CD4-positive, CD25-positive, alpha-beta regulatory T cell (primary cell): ENCODE measurements at regions not wholly inside any gene's neighbourhood (a gene's known extent, or its start where the extent isn't known, plus 50 kb on each side); places are given as distances from the start of the nearest gene placed in this dataset.

Experiments used
- ATAC-seq, 2 donors: fragments of 150-1000 bp; cut with Tn5 transposase; one replicate each; pipeline ENCODE4 v1.10.0; 2021; ENCODE audit warnings: low read depth in 2 of 2, moderate number of reproducible peaks in 2 of 2, moderate library complexity in 1 of 2
- DNase-seq, 3 donors: peaks; one replicate each; pipeline versions ENCODE4 v3.0.0 to v3.0.0-alpha.2; 2012 to 2022; ENCODE audit warnings: mixed read lengths in 1 of 3
- H3K27ac ChIP-seq: one replicate; pipeline ENCODE4 v1.7.0; 2013; ENCODE audit warnings: mild to moderate bottlenecking, low read length; ENCODE audit not compliant: insufficient read depth, poor library complexity, severe bottlenecking
- H3K27me3 ChIP-seq: one replicate; pipeline ENCODE4 v1.7.0; 2013; ENCODE audit warnings: low read length; ENCODE audit not compliant: control insufficient read depth, insufficient read depth
- H3K36me3 ChIP-seq: one replicate; pipeline ENCODE4 v1.7.0; 2013; ENCODE audit warnings: mild to moderate bottlenecking, low read length, moderate library complexity; ENCODE audit not compliant: control insufficient read depth, insufficient read depth
- H3K4me1 ChIP-seq: 2 replicates; pipeline ENCODE4 v1.7.0; 2013; ENCODE audit warnings: mild to moderate bottlenecking, low read length; ENCODE audit not compliant: insufficient read depth, control insufficient read depth, poor library complexity, severe bottlenecking
- H3K4me3 ChIP-seq: one replicate; pipeline ENCODE4 v1.7.0; 2013; ENCODE audit warnings: low read depth, mild to moderate bottlenecking, low read length, moderate library complexity
- H3K9me3 ChIP-seq, 2 experiments: 1 replicate in 1 of 2; 2 replicates in 1 of 2; pipeline ENCODE4 v1.7.0; 2013; ENCODE audit warnings: low read length in 2 of 2, mild to moderate bottlenecking in 1 of 2, moderate library complexity in 1 of 2; ENCODE audit not compliant: control insufficient read depth in 2 of 2
- H3K27ac Mint-ChIP-seq, 3 donors: one replicate each; pipeline ENCODE4 v1.8.0; 2020 to 2022; ENCODE audit warnings: mild to moderate bottlenecking in 3 of 3, mixed read lengths in 3 of 3, moderate library complexity in 2 of 3
- H3K27me3 Mint-ChIP-seq: one replicate; pipeline ENCODE4 v1.8.0; 2022; ENCODE audit warnings: mild to moderate bottlenecking, mixed read lengths
- H3K36me3 Mint-ChIP-seq: one replicate; pipeline ENCODE4 v1.8.0; 2020; ENCODE audit warnings: mixed read lengths
- H3K4me1 Mint-ChIP-seq, 4 donors: one replicate each; pipeline ENCODE4 v1.8.0; 2020 to 2022; ENCODE audit warnings: mixed read lengths in 4 of 4, mild to moderate bottlenecking in 1 of 4
- H3K4me3 Mint-ChIP-seq, 4 donors: one replicate each; pipeline ENCODE4 v1.8.0; 2020 to 2022; ENCODE audit warnings: mild to moderate bottlenecking in 4 of 4, mixed read lengths in 4 of 4, moderate library complexity in 3 of 4
- H3K9me3 Mint-ChIP-seq, 7 donors: one replicate each; pipeline ENCODE4 v1.8.0; 2020 to 2022; ENCODE audit warnings: mixed read lengths in 7 of 7, mild to moderate bottlenecking in 3 of 7, moderate library complexity in 2 of 7

DNA sequence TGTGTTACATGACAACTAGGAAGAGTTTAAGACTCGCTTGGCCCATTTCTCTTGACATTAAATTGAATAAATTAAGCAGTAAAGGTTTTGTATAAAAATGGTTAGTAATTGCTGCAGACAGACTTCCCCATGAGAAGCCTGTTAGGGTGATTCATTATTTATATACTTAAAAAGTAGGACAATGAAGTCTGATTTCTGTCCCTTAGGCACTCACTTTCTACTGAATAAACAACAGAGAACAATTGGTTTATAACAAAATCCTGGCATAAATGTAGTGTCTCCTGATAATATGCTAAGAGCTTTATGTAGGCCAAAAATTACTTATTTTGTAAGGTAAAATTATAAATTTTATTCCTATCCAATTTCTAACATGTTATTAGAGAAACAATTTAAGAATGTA is 2138.5 kb upstream of the PCDH20 start:
- Mint-ChIP-seq H3K36me3 (no peaks in the 10 kb centered on the region), H3K4me1 (no peaks in the 10 kb centered on the region), H3K27ac (no peak overlapping the region), H3K9me3 (peaks cover 0 to 13% (median 3%) of the 10 kb centered on the region in 7 donors), H3K27me3 (no peaks in the 10 kb centered on the region), H3K4me3 (no peak overlapping the region)
- H3K27me3 ChIP-seq: no peaks in the 10 kb centered on the region
- DNase-seq (no peak), ATAC-seq (no peak)
- H3K36me3 ChIP-seq: no peaks in the 10 kb centered on the region
- H3K27ac ChIP-seq: no peak overlapping the region
- no peaks in the 10 kb centered on the region for H3K4me1 ChIP-seq
- H3K4me3 ChIP-seq: no peak overlapping the region
- H3K9me3 ChIP-seq: peaks cover 0 to 7% of the 10 kb centered on the region in 2 experiments

DNA sequence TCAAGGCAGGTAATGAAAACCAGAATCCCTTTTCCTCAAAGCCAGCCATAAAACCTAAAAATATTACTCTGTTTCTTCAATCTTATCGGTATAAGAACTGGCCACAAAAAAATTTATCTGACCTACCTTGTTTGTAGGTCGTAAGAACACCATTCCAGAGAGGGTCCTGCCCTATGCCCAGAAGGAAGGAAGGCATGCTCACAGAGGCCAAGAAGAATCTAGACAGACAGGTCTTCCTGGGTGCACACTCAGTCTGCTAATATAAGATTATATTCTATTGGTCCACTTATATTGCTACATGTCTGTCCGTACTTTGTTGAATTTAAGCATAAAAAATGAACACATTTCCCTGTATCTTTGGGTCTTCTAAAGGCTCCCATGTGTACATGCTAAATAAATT is 2136.1 kb upstream of the PCDH20 start:
- Mint-ChIP-seq H3K4me3 (no peak overlapping the region), H3K27ac (no peak overlapping the region), H3K36me3 (no peaks in the 10 kb centered on the region), H3K9me3 (peaks cover 0 to 8% (median 2%) of the 10 kb centered on the region in 7 donors), H3K4me1 (no peaks in the 10 kb centered on the region), H3K27me3 (no peaks in the 10 kb centered on the region)
- H3K27me3 ChIP-seq: no peaks in the 10 kb centered on the region
- DNase-seq (no peak), ATAC-seq (no peak)
- peaks cover 0 to 1% of the 10 kb centered on the region in 2 experiments for H3K9me3 ChIP-seq
- H3K4me1 ChIP-seq: no peaks in the 10 kb centered on the region
- H3K36me3 ChIP-seq: no peaks in the 10 kb centered on the region
- no peak overlapping the region for H3K27ac ChIP-seq
- H3K4me3 ChIP-seq: no peak overlapping the region

DNA sequence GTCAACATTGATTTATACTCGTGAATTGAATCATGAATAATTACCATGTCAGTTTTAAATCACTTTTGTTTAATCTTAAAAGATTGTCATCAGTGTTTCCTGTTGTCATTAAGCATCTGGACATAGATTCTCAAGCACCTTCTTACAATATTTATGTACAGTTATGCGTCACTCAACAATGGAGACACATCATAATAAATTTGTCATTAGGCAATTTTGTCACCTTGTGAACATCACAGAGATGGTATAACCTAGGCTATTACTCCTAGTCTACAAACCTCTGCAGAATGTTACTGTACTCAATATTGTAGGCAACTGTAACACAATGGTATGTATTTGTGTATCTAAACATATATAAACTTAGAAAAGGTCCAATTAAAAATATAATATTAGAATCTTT is 2130.9 kb upstream of the PCDH20 start:
- Histone ChIP-seq H3K4me3 (no peak overlapping the region), H3K9me3 (no peaks in the 10 kb centered on the region), H3K4me1 (no peaks in the 10 kb centered on the region), H3K27me3 (no peaks in the 10 kb centered on the region), H3K36me3 (no peaks in the 10 kb centered on the region), H3K27ac (no peak overlapping the region)
- no peaks in the 10 kb centered on the region for H3K27me3 Mint-ChIP-seq
- no peaks in the 10 kb centered on the region for H3K4me1 Mint-ChIP-seq
- no peak overlapping the region for H3K27ac Mint-ChIP-seq
- H3K4me3 Mint-ChIP-seq: no peak overlapping the region
- ATAC-seq: no peak
- no peak for DNase-seq
- H3K36me3 Mint-ChIP-seq: no peaks in the 10 kb centered on the region
- peaks cover 0 to 7% (median 2%) of the 10 kb centered on the region in 7 donors for H3K9me3 Mint-ChIP-seq

DNA sequence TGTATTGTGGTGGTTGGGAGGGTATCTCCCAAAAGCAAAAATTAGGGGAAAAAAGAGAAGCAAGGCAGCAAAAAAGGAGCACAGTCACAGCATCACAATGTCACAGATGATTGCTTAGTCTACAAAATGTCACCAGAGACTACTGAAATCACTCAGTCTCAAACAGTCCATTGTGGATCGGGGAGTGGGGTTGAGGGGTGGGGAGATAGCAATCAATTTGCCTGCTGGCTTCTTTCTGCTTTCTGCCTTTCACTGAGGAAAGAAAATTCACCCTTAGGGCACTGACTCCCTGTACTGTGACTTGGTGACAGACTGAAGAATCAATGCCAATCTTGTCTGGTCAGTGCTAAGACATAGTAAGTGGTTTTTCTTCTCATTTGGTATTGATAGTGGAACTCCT is 2127.1 kb upstream of the PCDH20 start:
- Histone ChIP-seq H3K36me3 (no peaks in the 10 kb centered on the region), H3K9me3 (no peaks in the 10 kb centered on the region), H3K27ac (no peak overlapping the region), H3K4me3 (no peak overlapping the region), H3K4me1 (no peaks in the 10 kb centered on the region), H3K27me3 (no peaks in the 10 kb centered on the region)
- peaks cover 0 to 15% (median 3%) of the 10 kb centered on the region in 7 donors for H3K9me3 Mint-ChIP-seq
- H3K4me1 Mint-ChIP-seq: no peaks in the 10 kb centered on the region
- H3K4me3 Mint-ChIP-seq: no peak overlapping the region
- DNase-seq: no peak
- ATAC-seq: no peak
- no peaks in the 10 kb centered on the region for H3K27me3 Mint-ChIP-seq
- H3K27ac Mint-ChIP-seq: no peak overlapping the region
- no peaks in the 10 kb centered on the region for H3K36me3 Mint-ChIP-seq

DNA sequence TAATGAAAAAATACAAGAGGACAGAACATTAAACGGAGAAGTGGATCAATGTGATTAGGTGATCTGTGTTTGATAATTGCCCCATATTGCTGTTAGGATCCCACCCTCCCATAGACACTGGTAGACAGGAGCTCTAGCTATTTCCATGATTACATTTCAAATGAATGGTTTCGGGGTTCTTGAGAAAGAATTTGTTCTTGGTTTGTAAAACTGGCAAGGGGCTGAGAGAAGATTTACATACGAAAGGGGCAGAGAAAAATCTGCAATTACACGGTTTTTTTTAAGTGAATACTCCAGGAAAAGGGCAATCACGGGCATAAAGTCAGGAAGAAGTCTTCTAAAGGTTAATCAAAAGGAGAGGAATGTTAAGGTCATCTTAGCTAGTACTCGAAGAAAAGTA is 2125.7 kb upstream of the PCDH20 start:
- Mint-ChIP-seq H3K4me3 (no peak overlapping the region), H3K4me1 (no peaks in the 10 kb centered on the region), H3K9me3 (peaks cover 0 to 24% (median 4%) of the 10 kb centered on the region in 7 donors), H3K27ac (no peak overlapping the region), H3K27me3 (no peaks in the 10 kb centered on the region), H3K36me3 (no peaks in the 10 kb centered on the region)
- Histone ChIP-seq H3K36me3 (no peaks in the 10 kb centered on the region), H3K27ac (no peak overlapping the region), H3K9me3 (peaks cover 0 to 4% of the 10 kb centered on the region in 2 experiments), H3K27me3 (no peaks in the 10 kb centered on the region), H3K4me3 (no peak overlapping the region), H3K4me1 (no peaks in the 10 kb centered on the region)
- ATAC-seq: no peak
- DNase-seq: no peak

DNA sequence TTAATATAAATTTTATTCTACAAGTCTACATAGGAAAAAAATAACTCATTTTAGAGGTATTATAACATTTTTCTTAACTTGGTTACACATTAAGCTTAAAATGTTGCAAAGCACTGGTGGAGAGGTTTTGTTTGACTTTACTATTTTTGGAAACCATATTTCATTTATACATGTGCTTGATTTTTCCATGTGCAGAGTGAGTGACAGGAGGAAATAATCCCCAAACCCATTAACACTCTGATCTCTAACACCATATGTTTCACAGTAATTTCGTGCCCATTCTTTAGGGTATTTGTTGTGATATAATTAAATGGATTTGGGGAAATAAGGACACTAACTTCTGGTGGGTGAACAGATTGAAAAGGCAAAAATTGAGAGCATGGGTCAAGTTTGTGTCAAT is 2124.4 kb upstream of the PCDH20 start:
- no peak overlapping the region for H3K4me3 Mint-ChIP-seq
- Histone ChIP-seq H3K4me1 (no peaks in the 10 kb centered on the region), H3K36me3 (no peaks in the 10 kb centered on the region), H3K9me3 (peaks cover 0 to 4% of the 10 kb centered on the region in 2 experiments), H3K27ac (no peak overlapping the region), H3K4me3 (no peak overlapping the region), H3K27me3 (no peaks in the 10 kb centered on the region)
- no peak overlapping the region for H3K27ac Mint-ChIP-seq
- no peaks in the 10 kb centered on the region for H3K36me3 Mint-ChIP-seq
- ATAC-seq: no peak
- no peaks in the 10 kb centered on the region for H3K4me1 Mint-ChIP-seq
- no peaks in the 10 kb centered on the region for H3K27me3 Mint-ChIP-seq
- H3K9me3 Mint-ChIP-seq: peaks cover 0 to 25% (median 3%) of the 10 kb centered on the region in 7 donors
- no peak for DNase-seq

DNA sequence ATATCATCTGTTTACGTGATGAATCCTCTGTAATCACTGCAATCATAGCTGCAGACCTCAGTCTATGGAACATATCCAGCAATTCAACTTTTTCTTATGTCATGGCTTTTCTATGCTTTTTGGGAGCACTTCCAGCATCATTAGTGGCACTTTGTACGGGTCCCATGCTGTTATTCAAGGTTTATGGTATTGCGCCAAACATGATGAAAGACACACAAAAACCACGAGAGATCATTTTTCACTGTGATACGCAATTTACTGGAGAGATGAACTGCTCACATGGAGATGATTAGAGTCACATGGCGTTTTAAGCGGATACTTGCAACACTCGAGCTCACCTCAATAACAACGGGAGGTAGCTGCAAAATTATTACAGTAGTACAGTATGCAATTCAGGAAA is 2101.7 kb upstream of the PCDH20 start:
- ATAC-seq (no peak), DNase-seq (no peak)
- Histone ChIP-seq H3K4me1 (no peaks in the 10 kb centered on the region), H3K27me3 (no peaks in the 10 kb centered on the region), H3K36me3 (no peaks in the 10 kb centered on the region), H3K27ac (no peak overlapping the region), H3K9me3 (peaks cover 0 to 2% of the 10 kb centered on the region in 2 experiments), H3K4me3 (no peak overlapping the region)
- no peaks in the 10 kb centered on the region for H3K36me3 Mint-ChIP-seq
- H3K4me3 Mint-ChIP-seq: no peak overlapping the region
- H3K4me1 Mint-ChIP-seq: no peaks in the 10 kb centered on the region
- H3K27ac Mint-ChIP-seq: no peak overlapping the region
- H3K27me3 Mint-ChIP-seq: no peaks in the 10 kb centered on the region
- peaks cover 0 to 31% (median 3%) of the 10 kb centered on the region in 7 donors for H3K9me3 Mint-ChIP-seq

DNA sequence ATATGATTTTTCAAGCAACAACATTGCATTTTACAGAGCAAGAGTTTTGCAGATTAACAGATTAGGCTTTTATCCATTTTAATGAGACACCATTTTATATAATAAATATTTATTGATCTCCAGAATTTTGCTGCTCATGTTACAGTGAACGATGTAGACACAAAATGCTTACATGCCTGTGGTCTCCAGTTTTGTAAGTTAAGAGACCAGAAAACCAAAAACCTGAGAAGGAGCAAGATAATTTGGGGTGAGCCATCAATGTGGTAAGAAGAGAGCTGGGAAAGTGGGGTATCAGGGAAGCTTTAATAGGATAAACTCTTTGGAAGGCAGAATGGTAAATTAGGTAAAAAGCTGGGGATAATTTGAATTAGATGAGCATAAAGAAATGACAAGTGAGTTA is 2100.5 kb upstream of the PCDH20 start:
- Mint-ChIP-seq H3K9me3 (peaks cover 0 to 32% (median 3%) of the 10 kb centered on the region in 7 donors), H3K27me3 (no peaks in the 10 kb centered on the region), H3K36me3 (no peaks in the 10 kb centered on the region), H3K4me1 (no peaks in the 10 kb centered on the region), H3K27ac (no peak overlapping the region), H3K4me3 (no peak overlapping the region)
- ATAC-seq (no peak), DNase-seq (no peak)
- H3K36me3 ChIP-seq: no peaks in the 10 kb centered on the region
- H3K4me1 ChIP-seq: no peaks in the 10 kb centered on the region
- H3K27ac ChIP-seq: no peak overlapping the region
- H3K4me3 ChIP-seq: no peak overlapping the region
- H3K27me3 ChIP-seq: no peaks in the 10 kb centered on the region
- H3K9me3 ChIP-seq: peaks cover 0 to 2% of the 10 kb centered on the region in 2 experiments
